Activated CD8-positive, alpha-beta memory T cell treated with anti-CD3 and anti-CD28 coated beads for 36 hours (primary cell): ENCODE measurements at regions not wholly inside any gene's neighbourhood (a gene's known extent, or its start where the extent isn't known, plus 50 kb on each side); places are given as distances from the start of the nearest gene placed in this dataset.
"Not testable (repeated sequence)": the region's sequence is repeated elsewhere in the genome, so short reads cannot be mapped to it uniquely, and the experiment has no call there.

Experiments
- CTCF ChIA-PET: fragments of 350-600 bp; sonication (Branson Sonifier 250); formaldehyde crosslinking; loops from one replicate; lab custom pipeline; 2021; ENCODE audit warnings: antibody characterized with exemption; lab: Charles Lee
- POLR2A ChIA-PET: fragments of 350-600 bp; sonication (Branson Sonifier 250); formaldehyde crosslinking; loops from one replicate; lab custom pipeline; 2021; ENCODE audit warnings: antibody characterized with exemption; lab: Charles Lee

DNA sequence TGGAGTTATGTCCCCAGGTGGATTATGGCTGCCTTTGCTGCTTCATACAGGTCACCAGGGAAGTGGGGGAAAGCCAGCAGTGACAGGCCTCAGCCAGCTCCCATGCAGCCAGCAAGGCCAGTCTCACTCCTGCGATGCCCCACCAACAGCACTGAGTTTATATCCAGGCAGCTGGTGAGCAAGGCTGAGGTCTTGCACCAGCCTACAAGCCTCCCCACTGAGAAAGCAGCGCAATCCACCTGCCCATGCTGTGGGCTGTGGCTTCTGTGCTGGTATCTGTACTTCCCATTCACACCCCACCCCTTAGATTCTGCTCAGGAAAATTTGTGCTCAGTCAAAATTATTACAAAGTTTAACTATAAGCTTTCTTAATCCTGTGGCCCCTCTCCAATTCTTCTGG is 153.5 kb downstream of the HHIP start:
- ChIA-PET CTCF (no interaction called here), POLR2A (no interaction called here)

DNA sequence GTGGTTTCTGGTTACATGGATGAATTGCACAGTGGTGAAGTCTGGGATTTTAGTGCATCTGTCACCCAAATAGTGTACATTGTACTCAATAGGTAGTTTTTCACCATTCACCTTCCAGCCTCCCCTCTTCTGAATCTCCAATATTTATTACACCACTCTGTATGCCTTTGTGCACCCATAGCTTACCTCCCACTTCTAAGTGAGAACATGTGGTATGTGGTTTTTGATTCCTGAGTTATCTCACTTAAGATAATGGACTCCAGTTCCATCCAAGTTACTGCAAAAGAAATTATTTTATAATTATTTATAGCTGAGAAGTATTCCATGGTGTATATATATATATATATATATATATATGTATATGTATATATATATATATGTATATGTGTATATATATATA is 155.8 kb downstream of the HHIP start:
- ChIA-PET CTCF (no interaction called here), POLR2A (no interaction called here)

- ChIA-PET CTCF (no interaction called here), POLR2A (no interaction called here)
Measured at GRCh38 chr4:144808034-144808433, 162.1 kb downstream of the HHIP start.

DNA sequence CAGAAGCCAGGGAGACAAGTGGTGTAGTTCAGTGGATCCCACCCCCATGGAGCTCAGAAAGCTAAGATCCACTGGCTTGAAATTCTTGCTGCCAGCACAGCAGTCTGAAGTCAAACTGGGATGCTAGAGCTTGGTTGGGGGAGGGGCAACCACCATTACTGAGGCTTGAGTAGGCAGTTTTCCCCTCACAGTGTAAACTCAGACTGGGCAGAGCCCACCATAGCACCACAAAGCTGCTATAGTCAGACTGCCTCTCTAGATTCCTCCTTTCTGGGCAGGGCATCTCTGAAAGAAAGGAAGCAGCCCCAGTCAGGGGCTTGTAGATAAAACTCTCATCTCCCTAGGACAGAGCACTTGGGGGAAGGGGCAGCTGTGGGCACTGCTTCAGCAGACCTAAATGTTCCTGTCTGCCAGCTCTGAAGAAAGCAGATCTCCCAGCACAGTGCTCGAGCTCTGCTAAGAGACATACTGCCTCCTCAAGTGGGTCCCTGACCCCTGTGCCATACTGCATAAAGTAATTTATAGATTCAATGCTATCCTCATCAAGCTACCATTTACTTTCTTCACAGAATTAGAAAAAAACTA is 163.2 kb downstream of the HHIP start:
- ChIA-PET POLR2A (no interaction called here), CTCF (no interaction called here)

DNA sequence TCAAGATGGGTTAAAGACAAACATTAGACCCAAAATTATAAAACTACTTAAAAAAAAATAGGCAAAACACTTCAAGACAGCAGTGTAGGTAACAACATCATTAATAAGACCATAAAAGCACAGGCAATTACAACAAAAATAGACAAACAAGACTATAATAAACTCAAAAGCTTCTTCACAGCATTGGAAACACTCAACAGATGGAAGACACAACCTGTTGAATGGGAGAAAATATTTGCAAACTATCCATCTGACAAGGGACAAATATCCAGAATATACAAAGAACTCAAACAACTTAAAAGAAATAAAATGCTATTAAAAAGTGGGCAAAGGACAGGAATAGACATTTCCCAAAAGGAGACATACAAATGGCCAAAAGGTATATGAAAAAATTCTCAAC is 170.7 kb downstream of the HHIP start:
- CTCF ChIA-PET: interaction anchor here (0.7 kb wide), 1 partner anchor 1266 kb away, joined by 3 read pairs; no protein-coding TSS in a partner anchor
- POLR2A ChIA-PET: no interaction called here

- ChIA-PET CTCF (interaction anchor here (0.7 kb wide), 1 partner anchor 1266 kb away, joined by 3 read pairs; no protein-coding TSS in a partner anchor), POLR2A (no interaction called here)
Measured at GRCh38 chr4:144817081-144817480, 171.1 kb downstream of the HHIP start.

- ChIA-PET POLR2A (interaction anchor here (0.6 kb wide), 1 partner anchor 20 kb away, joined by 4 read pairs; no protein-coding TSS in a partner anchor), CTCF (no interaction called here)
Measured at GRCh38 chr4:144818136-144818535, 172.2 kb downstream of the HHIP start.

GRCh38 chr4:144819591-144819990 is 173.6 kb downstream of the HHIP start:
- ChIA-PET CTCF (no interaction called here), POLR2A (no interaction called here)

DNA sequence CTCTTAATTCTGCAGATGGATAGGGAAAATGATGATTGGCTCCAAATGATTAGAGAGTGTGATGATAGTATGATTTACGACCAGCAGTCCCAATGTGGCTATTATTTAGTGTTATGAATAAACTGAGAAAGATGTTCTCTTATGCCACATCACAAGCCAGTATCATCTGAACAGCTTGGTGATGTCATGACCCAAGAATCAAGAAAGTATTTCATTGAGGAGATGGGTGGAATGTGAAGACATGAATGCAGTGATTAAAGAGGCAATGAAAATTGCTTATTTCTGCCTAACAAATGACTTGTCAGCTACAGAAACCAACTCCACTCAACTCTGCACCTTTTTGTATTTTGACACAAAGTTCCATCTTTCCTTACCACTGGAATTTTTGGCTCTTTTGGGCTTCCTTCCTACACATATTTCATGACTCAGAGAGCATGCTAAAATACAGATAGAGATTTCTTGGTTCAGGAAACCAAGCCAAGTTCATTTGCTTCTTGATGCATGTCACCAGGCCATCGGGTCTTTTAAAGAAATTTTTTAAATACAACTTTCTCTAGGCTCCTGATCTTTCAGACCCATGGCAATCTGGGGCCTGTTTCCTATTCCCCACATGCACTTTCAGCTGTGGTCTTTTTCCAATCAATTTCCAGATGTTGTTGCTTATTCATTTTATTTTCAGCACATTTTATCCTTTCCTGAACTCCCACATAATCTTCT is 174.2 kb downstream of the HHIP start:
- POLR2A ChIA-PET: no interaction called here
- CTCF ChIA-PET: no interaction called here

GRCh38 chr4:144820728-144821085 is 174.8 kb downstream of the HHIP start:
- ChIA-PET CTCF (no interaction called here), POLR2A (no interaction called here)

- CTCF ChIA-PET: no interaction called here
- POLR2A ChIA-PET: no interaction called here
Measured at GRCh38 chr4:144831971-144832370, 186.0 kb downstream of the HHIP start.

DNA sequence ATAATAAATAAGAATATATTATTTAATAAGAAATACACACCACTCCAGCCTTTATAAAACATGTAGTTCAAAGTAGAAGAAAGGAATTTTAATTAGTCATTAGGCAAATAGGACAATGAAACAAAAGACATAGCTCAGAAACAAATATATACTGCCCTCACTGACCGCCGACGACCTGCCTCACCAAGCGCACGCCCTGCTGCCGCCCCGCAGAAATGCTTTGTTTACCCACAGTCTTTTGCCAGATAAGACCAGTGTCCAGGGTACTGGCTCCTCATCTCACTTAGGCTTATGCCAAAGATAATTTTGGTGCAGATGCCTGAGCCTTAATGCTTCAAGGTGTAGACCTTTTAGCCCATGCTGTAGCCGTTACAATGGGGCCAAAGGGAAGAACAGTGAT is 199.5 kb downstream of the HHIP start:
- ChIA-PET CTCF (no interaction called here), POLR2A (no interaction called here)

GRCh38 chr4:144851948-144852347 is 206.0 kb downstream of the HHIP start:
- ChIA-PET CTCF (no interaction called here), POLR2A (no interaction called here)

- ChIA-PET CTCF (no interaction called here), POLR2A (no interaction called here)
Measured at GRCh38 chr4:144861471-144861870, 215.5 kb downstream of the HHIP start.

DNA sequence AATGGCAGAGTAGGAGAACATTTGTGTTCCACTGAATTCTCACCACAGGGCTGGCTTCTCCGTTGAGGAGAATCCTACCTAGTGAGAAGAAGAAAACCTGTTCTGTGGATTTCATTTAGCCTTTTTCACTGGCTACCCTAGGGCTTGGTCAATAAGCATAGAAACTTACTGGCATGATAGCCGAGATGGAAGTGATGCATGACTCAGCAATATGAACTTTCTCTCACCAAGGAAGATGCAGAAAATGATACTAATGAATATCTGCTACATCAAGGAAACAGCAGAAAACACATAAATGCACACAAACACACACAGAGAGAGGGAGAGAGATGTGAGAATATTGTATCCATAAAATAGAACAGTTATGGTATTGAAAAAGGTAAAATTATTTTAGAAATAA is 216.3 kb downstream of the HHIP start:
- ChIA-PET CTCF (no interaction called here), POLR2A (no interaction called here)

- POLR2A ChIA-PET, CTCF ChIA-PET: not testable (repeated sequence)
Measured at GRCh38 chr4:144864891-144865290, 218.9 kb downstream of the HHIP start.

- POLR2A ChIA-PET: no interaction called here
- CTCF ChIA-PET: no interaction called here
Measured at GRCh38 chr4:144868309-144868708, 222.4 kb downstream of the HHIP start.

- POLR2A ChIA-PET: no interaction called here
- CTCF ChIA-PET: no interaction called here
Measured at GRCh38 chr4:144872508-144873225, 225.3 kb downstream of the ANAPC10 start.

DNA sequence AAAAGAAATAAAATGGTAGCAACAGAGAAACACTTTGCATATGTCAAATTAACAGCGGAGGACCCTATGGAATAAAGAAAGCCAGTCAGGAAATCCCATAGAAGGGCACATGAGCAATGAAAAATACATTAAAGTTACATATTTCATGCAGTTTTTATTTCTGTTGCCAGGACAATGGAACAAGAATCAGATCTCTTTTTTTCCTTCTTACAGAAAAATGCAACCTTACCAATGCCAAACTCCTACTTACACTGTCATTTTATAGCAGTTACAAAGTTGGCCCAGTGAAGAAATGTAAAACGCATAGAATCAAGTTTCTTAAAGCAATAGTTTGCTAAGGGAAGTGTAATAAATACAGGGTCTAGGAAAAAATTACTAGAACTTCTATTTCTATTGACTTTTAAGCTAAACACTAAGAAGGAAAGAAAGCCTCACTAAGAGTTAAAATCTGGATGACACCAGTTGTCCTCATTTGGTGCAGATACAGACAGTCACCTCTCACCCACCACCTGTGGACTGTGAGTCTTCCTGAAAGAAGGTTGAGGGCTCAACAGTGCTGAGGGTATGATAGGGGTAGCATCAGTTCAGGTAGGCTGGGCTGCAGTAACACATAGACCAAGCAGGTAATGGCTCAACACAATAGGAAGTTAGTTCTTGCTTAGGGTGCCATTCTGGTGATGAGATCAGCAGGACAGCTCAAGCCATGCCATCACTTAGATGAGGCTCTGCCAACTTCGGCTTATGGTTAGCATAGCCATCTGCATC is 224.6 kb downstream of the ANAPC10 start:
- CTCF ChIA-PET: no interaction called here
- POLR2A ChIA-PET: no interaction called here

DNA sequence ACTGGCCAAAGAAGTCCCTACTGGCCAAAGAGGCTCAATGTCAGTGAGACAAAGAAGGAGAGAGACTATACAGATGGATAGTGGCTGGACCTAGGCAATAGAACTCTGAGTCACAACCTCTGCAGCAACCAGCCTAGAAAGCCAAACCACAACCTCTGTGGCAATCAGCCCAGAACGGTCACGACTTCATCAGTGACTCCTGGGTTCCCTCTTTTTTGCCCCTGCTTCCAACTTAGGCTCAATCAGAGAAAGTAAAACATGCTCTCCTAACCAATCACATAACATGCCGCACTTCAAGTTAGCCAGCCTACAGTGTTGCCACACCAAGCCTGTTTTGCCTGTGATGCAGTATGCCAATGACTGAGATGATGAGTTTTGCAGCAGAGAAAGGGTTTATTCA is 203.4 kb downstream of the ANAPC10 start:
- CTCF ChIA-PET: no interaction called here
- POLR2A ChIA-PET: no interaction called here
